ENCODE measurements at regions not wholly inside any gene's neighbourhood (a gene's known extent, or its start where the extent isn't known, plus 50 kb on each side); places are given as distances from the start of the nearest gene placed in this dataset.

DNA sequence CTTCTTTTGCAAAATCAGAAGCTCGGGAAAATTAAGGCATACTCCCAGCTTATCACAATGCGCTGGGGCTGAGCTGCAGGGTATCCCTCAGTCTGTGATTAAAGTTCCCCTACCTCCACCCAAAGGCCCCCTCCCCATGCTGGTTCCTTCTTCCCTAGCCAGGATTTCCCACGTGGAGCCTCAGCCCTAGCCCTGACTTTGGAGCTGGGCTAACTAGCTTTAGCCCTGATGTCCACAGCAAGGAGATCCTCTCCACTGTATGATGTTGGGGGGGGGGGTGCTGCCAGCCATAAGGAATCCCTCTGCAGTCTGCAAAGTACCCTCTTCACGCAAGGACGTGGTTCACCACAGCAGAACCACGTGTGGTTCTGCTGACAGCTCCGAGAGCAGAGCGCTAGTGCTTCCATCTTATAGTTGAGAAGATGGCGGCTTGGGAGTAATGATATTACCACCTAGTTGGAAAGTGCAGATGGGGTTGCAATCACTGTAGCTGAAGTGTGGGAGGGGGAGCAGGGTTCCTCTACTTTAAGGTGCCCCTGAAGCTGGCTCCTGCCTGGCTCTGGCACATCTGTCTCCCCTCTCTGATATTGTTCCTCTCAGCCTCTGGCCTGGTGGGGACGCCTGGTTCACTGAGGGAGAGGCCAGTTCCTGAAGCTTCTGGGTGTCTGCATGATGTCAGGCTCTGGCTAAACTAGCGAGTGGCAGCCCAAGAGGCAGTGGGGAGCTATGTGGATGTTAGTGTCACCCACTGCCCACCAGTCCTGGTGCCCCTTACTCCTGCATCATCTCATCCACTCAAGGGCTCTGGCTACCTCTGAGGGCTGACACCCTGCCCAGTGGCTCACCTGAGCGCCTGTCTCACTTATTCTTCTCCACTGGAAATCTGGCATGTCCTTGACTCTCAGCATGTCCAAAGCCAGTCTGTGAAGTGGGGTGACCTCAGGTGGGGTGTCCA is 270.7 kb downstream of the RPS24 start:
- no peaks in the 10 kb centered on the region for H3K9me3 ChIP-seq
- peaks cover 12% of the 10 kb centered on the region for H3K4me1 ChIP-seq
- no peaks in the 10 kb centered on the region for H3K36me3 ChIP-seq
- H3K27ac ChIP-seq = no peak overlapping the region
- no peak overlapping the region for H3K4me3 ChIP-seq
- no peaks in the 10 kb centered on the region for H3K27me3 ChIP-seq
- DNase-seq (ENCODE audit: low spot score in 2 of 2) = no peak
- TF ChIP-seq POLR2AphosphoS5 (IDR thresholded peaks at IDR 0.05) (no peak), POLR2A (IDR thresholded peaks at IDR 0.05) (no peak), EP300 (IDR thresholded peaks at IDR 0.05) (no peak)
- TF ChIP-seq, protein P1, sequence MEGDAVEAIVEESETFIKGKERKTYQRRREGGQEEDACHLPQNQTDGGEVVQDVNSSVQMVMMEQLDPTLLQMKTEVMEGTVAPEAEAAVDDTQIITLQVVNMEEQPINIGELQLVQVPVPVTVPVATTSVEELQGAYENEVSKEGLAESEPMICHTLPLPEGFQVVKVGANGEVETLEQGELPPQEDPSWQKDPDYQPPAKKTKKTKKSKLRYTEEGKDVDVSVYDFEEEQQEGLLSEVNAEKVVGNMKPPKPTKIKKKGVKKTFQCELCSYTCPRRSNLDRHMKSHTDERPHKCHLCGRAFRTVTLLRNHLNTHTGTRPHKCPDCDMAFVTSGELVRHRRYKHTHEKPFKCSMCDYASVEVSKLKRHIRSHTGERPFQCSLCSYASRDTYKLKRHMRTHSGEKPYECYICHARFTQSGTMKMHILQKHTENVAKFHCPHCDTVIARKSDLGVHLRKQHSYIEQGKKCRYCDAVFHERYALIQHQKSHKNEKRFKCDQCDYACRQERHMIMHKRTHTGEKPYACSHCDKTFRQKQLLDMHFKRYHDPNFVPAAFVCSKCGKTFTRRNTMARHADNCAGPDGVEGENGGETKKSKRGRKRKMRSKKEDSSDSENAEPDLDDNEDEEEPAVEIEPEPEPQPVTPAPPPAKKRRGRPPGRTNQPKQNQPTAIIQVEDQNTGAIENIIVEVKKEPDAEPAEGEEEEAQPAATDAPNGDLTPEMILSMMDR (IDR thresholded peaks at IDR 0.05) = no peak
- 84% methylated on average over 11 of the region's 12 CpGs for WGBS

DNA sequence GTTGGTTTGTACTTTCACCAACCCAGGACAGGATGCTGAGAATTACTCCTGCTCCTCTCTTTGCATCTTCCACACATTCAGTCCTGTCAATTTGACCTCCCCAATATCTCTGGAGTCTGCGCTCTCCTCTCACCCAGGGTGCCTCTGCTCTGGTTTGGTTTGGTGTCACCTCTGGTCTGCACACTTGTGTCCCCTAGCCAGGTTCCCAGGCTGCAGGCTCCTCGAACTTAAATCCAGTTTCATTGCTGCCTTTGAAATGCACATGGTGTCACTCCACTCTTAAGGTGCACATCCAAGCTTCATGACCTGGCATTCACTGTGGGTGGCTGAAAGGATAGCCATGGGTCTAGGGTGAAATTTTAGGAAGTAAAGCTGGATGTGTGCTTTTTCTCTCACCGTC is 271.6 kb downstream of the RPS24 start:
- TF ChIP-seq POLR2AphosphoS5 (IDR thresholded peaks at IDR 0.05) (no peak), POLR2A (IDR thresholded peaks at IDR 0.05) (no peak), EP300 (IDR thresholded peaks at IDR 0.05) (no peak)
- TF ChIP-seq, protein P1 (IDR thresholded peaks at IDR 0.05) = no peak
- H3K36me3 ChIP-seq = no peaks in the 10 kb centered on the region
- no peaks in the 10 kb centered on the region for H3K9me3 ChIP-seq
- H3K4me3 ChIP-seq = no peak overlapping the region
- DNase-seq (ENCODE audit: low spot score in 2 of 2) = no peak
- H3K4me1 ChIP-seq = peaks cover 12% of the 10 kb centered on the region
- no peak overlapping the region for H3K27ac ChIP-seq
- 88% methylated on average over 3 of the region's 3 CpGs for WGBS
- H3K27me3 ChIP-seq = no peaks in the 10 kb centered on the region

DNA sequence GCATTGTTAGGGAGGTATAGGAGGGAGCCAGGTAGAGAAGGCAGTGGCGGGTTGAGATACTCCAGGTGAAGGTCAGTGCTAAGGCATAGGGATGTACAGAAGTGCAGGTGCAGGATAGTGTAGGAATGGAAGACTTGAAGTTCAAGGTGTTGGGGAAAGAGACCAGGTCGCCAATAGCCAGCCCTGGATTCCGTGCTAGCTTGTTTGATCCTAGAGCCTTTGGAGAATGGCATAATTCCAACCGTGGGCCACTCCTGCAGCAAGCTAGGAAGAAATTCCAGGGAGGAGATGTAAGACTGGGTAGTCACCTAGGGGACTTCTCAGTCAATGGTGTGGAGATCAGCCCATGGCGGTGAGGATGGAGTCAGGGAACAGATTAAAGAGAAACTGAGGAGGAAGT is 272.7 kb downstream of the RPS24 start:
- H3K27ac ChIP-seq = no peak overlapping the region
- H3K4me3 ChIP-seq = no peak overlapping the region
- TF ChIP-seq, protein P1 (IDR thresholded peaks at IDR 0.05) = no peak
- TF ChIP-seq EP300 (IDR thresholded peaks at IDR 0.05) = no peak
- TF ChIP-seq POLR2AphosphoS5 (IDR thresholded peaks at IDR 0.05) = no peak
- TF ChIP-seq POLR2A (IDR thresholded peaks at IDR 0.05) = no peak
- H3K27me3 ChIP-seq = no peaks in the 10 kb centered on the region
- peaks cover 12% of the 10 kb centered on the region for H3K4me1 ChIP-seq
- H3K36me3 ChIP-seq = no peaks in the 10 kb centered on the region
- WGBS = 81% methylated on average over 5 of the region's 5 CpGs
- no peak for DNase-seq (ENCODE audit: low spot score in 2 of 2)
- H3K9me3 ChIP-seq = no peaks in the 10 kb centered on the region

DNA sequence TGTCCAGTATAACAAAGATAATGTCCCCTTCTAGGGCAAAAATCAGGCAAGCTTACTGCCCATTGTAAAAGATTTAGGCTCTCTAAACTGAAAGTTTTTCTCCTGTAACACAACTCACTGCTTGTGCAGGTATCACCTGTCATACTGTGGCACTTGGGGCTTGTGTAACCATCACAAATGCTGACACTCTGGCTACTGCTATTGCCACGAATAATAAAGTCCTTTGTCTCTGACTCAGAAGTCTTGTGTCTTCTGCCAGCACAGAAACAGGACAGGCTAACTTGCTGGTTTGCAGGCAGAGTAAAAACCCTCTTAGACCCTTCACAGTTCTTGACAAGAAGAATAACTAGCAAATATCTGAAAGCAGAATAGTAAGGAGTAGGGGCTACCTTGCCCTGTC is 273.9 kb downstream of the RPS24 start:
- TF ChIP-seq, protein P1 (IDR thresholded peaks at IDR 0.05) = no peak
- TF ChIP-seq POLR2A (IDR thresholded peaks at IDR 0.05) = no peak
- no peak for TF ChIP-seq EP300 (IDR thresholded peaks at IDR 0.05)
- TF ChIP-seq POLR2AphosphoS5 (IDR thresholded peaks at IDR 0.05) = no peak
- 60% methylated on average over 1 of the region's 1 CpG for WGBS
- H3K36me3 ChIP-seq = no peaks in the 10 kb centered on the region
- peaks cover 7% of the 10 kb centered on the region for H3K4me1 ChIP-seq
- no peaks in the 10 kb centered on the region for H3K27me3 ChIP-seq
- no peaks in the 10 kb centered on the region for H3K9me3 ChIP-seq
- H3K27ac ChIP-seq = no peak overlapping the region
- no peak overlapping the region for H3K4me3 ChIP-seq
- no peak for DNase-seq (ENCODE audit: low spot score in 2 of 2)

DNA sequence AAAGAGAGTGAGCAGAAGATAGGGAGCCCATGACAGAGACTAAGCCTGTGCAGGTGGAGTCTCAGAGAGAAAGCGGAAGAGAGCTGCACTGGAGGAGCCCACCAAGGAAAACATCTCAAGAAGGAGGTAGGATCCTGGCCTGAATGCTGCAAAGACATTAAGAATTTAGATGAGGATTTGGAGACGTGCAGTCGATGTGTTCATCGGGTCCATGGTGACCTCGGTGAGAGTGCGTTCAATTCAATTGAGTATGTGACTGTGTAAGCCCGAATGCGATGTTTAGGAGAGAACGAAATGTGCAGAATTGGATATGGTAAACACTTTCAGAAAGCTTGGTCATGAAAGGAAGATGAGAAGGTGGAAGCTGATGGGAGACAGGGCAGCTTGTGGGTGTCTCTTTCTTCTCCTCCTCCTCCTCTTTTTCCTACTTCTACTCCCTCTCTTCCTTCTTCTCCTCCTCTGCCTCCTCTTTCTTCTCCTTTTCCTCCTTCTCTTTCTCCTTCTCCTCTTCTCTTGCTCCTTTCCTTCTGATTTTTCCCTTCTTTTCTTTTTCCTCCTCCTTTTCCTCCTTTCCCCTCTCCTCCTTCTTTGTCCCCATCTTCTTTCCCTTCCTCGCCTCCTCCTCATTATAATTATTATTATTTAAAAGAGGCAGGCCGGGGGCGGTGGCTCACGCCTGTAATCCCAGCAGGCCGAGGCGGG is 276.0 kb downstream of the RPS24 start:
- H3K27me3 ChIP-seq = no peaks in the 10 kb centered on the region
- TF ChIP-seq POLR2AphosphoS5 (IDR thresholded peaks at IDR 0.05) (no peak), EP300 (IDR thresholded peaks at IDR 0.05) (no peak), POLR2A (IDR thresholded peaks at IDR 0.05) (no peak)
- TF ChIP-seq, protein P1 (IDR thresholded peaks at IDR 0.05) = no peak
- no peak overlapping the region for H3K4me3 ChIP-seq
- no peak for DNase-seq (ENCODE audit: low spot score in 2 of 2)
- no peaks in the 10 kb centered on the region for H3K9me3 ChIP-seq
- WGBS = 95% methylated on average over 15 of the region's 15 CpGs
- no peaks in the 10 kb centered on the region for H3K36me3 ChIP-seq
- no peak overlapping the region for H3K27ac ChIP-seq
- H3K4me1 ChIP-seq = no peaks in the 10 kb centered on the region

All from suprapubic skin (tissue), 4 donors.